Brain microvascular endothelial cell (primary cell): ENCODE measurements at regions not wholly inside any gene's neighbourhood (a gene's known extent, or its start where the extent isn't known, plus 50 kb on each side); places are given as distances from the start of the nearest gene placed in this dataset.

Source experiments
- DNase-seq: peaks from one replicate; pipeline ENCODE4 v3.0.0-alpha.2; 2020
- H3K27ac ChIP-seq: fragments of 250-450 bp; sonication (Bioruptor Pico); 2 replicates; pipeline ENCODE4 v1.5.1; 2020; ENCODE audit warnings: mild to moderate bottlenecking, moderate library complexity
- H3K27me3 ChIP-seq: fragments of 250-450 bp; sonication (Bioruptor Pico); replicated peaks from 2 replicates; pipeline ENCODE4 v1.5.1; 2020; ENCODE audit warnings: mild to moderate bottlenecking
- H3K36me3 ChIP-seq: fragments of 250-450 bp; sonication (Bioruptor Pico); replicated peaks from 2 replicates; pipeline ENCODE4 v1.5.1; 2020; ENCODE audit warnings: mild to moderate bottlenecking
- H3K4me3 ChIP-seq: 2 replicates; pipeline ENCODE4 v1.5.1; 2011; ENCODE audit warnings: low read depth, mild to moderate bottlenecking, control low read depth, low read length, moderate library complexity
- in situ Hi-C: cut with HindIII; loops from 2 replicates; pipeline ENCODE4 v1.10.0; 2017; ENCODE audit warnings: low sequenced_read_pairs, low pct_ligation_motif_present
- TF ChIP-seq, protein P1 (sequence below): IDR thresholded peaks from 2 replicates; pipeline ENCODE4 v1.5.1; 2011; ENCODE audit warnings: low read depth, mild to moderate bottlenecking, moderate library complexity, low read length, control low read depth, inconsistent platforms; ENCODE audit errors: missing control alignments

DNA sequence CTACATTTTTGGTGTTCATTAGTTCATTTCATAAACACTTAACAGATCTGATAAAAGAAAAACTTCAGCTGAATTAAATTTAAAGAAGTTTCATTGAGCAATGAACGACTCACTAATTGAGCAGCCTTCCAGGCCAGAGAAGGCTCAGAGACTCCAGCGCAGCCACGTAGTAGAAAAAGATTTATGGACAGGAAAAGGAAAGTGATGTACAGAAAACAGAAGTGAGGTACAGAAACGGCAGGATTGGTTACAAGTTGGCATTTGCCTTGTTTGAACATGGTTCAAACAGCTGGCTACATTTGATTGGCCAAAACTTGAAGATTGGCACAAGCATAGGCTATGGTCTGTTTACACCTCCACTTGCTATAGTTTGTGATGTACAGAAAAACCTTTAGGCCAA lies 166.3 kb upstream of the DTNBP1 start:
- TF ChIP-seq, protein P1, sequence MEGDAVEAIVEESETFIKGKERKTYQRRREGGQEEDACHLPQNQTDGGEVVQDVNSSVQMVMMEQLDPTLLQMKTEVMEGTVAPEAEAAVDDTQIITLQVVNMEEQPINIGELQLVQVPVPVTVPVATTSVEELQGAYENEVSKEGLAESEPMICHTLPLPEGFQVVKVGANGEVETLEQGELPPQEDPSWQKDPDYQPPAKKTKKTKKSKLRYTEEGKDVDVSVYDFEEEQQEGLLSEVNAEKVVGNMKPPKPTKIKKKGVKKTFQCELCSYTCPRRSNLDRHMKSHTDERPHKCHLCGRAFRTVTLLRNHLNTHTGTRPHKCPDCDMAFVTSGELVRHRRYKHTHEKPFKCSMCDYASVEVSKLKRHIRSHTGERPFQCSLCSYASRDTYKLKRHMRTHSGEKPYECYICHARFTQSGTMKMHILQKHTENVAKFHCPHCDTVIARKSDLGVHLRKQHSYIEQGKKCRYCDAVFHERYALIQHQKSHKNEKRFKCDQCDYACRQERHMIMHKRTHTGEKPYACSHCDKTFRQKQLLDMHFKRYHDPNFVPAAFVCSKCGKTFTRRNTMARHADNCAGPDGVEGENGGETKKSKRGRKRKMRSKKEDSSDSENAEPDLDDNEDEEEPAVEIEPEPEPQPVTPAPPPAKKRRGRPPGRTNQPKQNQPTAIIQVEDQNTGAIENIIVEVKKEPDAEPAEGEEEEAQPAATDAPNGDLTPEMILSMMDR = no peak
- Histone ChIP-seq H3K36me3 (no peaks in the 10 kb centered on the region), H3K27me3 (no peaks in the 10 kb centered on the region), H3K27ac (no peak overlapping the region), H3K4me3 (no peak overlapping the region)
- DNase-seq = no peak
- in situ Hi-C loops = no loop called here

DNA sequence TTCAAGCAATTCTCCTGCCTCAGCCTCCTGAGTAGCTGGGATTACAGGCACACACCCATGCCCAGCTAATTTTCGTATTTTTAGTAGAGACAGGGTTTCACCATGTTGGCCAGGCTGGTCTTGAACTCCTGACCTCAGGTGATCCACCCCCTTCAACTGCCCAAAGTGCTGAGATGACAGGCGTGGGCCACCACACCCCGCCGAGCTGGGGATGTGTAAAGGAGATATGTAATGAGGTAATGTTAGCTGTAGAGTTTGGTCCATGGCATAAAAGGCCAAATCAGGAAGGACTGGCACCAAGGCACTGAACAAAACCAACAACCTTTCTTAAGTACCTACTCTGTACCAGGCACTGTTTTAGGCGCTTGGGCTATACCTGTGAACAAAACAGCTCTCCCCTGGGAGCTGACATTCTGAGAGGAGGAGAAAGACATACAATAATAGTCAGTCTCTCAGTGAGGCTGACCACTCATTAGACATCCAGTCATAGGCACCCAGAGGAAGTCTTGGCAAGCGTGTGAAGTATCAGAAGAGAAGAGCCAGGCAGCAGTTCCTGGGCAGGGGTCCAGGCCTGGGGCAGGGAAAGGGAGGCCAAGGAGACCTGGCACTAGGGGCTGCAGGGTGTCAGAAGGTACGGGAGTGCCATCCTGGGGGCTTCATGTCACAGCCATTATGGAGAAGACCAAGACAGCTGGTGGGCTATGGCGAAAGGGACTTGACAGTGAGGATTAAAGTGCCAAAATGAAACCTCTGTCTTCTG lies 164.8 kb upstream of the DTNBP1 start:
- Histone ChIP-seq H3K4me3 (no peak overlapping the region), H3K36me3 (no peaks in the 10 kb centered on the region), H3K27me3 (no peaks in the 10 kb centered on the region), H3K27ac (no peak overlapping the region)
- no peak for DNase-seq
- in situ Hi-C loops = no loop called here
- TF ChIP-seq, protein P1 = no peak

DNA sequence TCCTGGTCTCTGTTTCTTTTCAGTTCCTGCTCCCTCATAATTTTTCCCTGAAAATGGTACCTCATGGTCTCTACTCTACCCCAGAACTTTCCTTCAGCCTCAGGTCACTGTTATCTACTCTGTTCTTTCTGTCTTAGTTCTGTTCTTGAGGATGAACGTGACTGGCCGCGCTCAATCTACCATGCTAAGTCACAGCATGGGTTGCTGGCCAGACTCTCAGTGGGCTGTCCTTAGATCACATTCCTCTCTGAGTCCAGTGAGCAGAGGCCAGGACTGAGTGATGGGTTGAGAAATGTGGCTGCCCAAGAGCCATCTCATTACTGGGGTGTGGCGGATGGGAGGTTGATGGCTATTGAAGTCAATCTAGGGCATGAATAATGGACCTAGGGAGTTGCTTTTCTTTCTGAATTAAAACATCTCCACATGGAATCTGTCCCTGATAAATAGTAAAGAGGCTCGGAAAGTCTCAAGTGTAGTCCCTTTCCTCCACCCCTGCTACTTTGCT lies 164.0 kb upstream of the DTNBP1 start:
- DNase-seq = no peak
- Histone ChIP-seq H3K4me3 (no peak overlapping the region), H3K36me3 (no peaks in the 10 kb centered on the region), H3K27me3 (no peaks in the 10 kb centered on the region), H3K27ac (no peak overlapping the region)
- in situ Hi-C loops = no loop called here
- TF ChIP-seq, protein P1 = no peak

DNA sequence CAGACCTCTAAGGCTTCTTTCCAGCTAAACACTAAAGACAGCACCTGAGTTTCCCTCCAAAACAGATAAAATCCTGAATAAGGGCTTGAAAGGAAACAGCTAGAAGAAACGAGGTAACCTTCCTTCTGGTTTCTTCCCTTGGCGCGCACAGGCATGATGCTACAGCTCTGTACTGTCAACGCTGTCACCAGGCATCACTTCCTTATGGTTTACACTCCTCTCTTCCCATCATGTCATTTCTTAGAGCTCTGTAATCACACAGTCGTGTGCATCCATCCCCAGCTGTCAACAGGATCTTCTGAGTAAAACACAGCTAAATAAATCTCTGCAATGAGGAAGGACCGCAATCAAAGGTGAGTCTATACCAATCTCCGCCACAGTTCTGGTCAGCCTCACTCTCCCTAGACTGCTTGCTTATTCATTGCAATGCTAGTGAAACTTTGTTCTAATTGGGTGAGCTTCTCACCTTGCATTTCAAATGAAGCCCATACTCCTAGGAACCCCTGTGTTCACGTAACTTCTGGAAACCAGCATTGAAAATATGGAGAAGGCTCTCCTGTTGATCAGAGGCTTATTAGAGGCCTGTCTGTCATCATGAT lies 162.6 kb upstream of the DTNBP1 start:
- Histone ChIP-seq H3K4me3 (no peak overlapping the region), H3K36me3 (no peaks in the 10 kb centered on the region), H3K27ac (no peak overlapping the region), H3K27me3 (no peaks in the 10 kb centered on the region)
- in situ Hi-C loops = no loop called here
- TF ChIP-seq, protein P1 = no peak
- no peak for DNase-seq

DNA sequence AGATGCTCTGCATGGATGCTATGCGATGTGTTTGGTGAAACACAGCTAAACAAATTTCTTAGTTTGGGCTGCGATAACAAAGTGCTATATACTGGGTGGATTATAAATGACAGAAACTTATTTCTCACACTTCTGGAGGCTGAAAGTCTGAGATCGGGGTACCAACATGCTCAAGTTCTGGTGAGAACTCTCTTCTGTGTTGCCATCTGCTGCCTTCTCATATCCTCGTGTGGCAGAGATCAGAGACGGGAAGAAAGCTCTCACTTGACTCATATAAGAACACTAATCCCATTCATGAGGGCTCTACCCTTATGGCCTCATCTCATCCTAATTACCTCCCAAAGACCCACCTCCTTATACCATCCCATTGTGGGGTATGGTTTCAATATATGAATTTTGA lies 162.0 kb upstream of the DTNBP1 start:
- Histone ChIP-seq H3K27me3 (no peaks in the 10 kb centered on the region), H3K4me3 (no peak overlapping the region), H3K27ac (no peak overlapping the region), H3K36me3 (no peaks in the 10 kb centered on the region)
- TF ChIP-seq, protein P1 = no peak
- no peak for DNase-seq
- in situ Hi-C loops = no loop called here
